Activated naive CD8-positive, alpha-beta T cell treated with anti-CD3 and anti-CD28 coated beads, Interleukin-2, amount 10 ng/mL, durations not matched to agents 7 days and 5 days (primary cell): ENCODE measurements at regions not wholly inside any gene's neighbourhood (a gene's known extent, or its start where the extent isn't known, plus 50 kb on each side); places are given as distances from the start of the nearest gene placed in this dataset.
"Not testable (repeated sequence)": the region's sequence is repeated elsewhere in the genome, so short reads cannot be mapped to it uniquely, and the experiment has no call there.

Experiments
- ATAC-seq: fragments of 150-1000 bp; cut with Tn5 transposase; one replicate; pipeline ENCODE4 v1.10.0; 2021; ENCODE audit warnings: low read depth, moderate library complexity
- POLR2A ChIA-PET: fragments of 350-600 bp; sonication (Branson Sonifier 250); formaldehyde crosslinking; loops from one replicate; lab custom pipeline; 2021; ENCODE audit warnings: antibody characterized with exemption; lab: Charles Lee
- DNase-seq: peaks from one replicate; pipeline ENCODE4 v3.0.0; 2021
- H3K27ac Mint-ChIP-seq: one replicate; pipeline ENCODE4 v1.8.0; 2022; ENCODE audit warnings: mild to moderate bottlenecking, mixed read lengths
- H3K27me3 Mint-ChIP-seq: one replicate; pipeline ENCODE4 v1.8.0; 2022; ENCODE audit warnings: mild to moderate bottlenecking, moderate library complexity, mixed read lengths
- H3K36me3 Mint-ChIP-seq: one replicate; pipeline ENCODE4 v1.8.0; 2021; ENCODE audit warnings: mild to moderate bottlenecking, mixed read lengths
- H3K4me1 Mint-ChIP-seq: one replicate; pipeline ENCODE4 v1.8.0; 2021; ENCODE audit warnings: mixed read lengths
- H3K4me3 Mint-ChIP-seq: one replicate; pipeline ENCODE4 v1.8.0; 2022; ENCODE audit warnings: mild to moderate bottlenecking, moderate library complexity, mixed read lengths
- H3K9me3 Mint-ChIP-seq: one replicate; pipeline ENCODE4 v1.8.0; 2021; ENCODE audit warnings: mixed read lengths

DNA sequence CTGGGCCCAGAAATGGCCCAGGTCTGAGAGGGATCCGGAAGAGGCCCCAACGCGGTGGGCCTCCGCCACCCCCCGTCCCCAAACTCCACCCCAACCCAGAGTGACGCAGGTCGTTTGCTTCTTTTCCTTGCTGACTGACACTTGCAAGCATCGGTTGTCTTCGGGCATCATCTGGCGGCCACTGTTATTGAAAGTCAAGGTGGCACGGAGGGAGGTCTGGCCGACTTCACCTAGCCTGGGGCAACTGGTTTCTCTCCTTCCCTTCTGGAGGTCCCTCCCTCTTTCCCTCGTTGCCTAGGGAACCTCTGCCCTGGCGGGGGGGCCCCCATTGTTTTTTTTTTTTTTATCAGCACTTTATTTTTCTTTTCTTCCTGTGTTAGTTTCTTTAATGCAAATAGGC lies 241.8 kb downstream of the ALG10 start:
- no peaks in the 10 kb centered on the region for H3K27me3 Mint-ChIP-seq
- no peak overlapping the region for H3K27ac Mint-ChIP-seq
- POLR2A ChIA-PET = no interaction called here
- DNase-seq (no peak), ATAC-seq (no peak)
- no peaks in the 10 kb centered on the region for H3K36me3 Mint-ChIP-seq
- peaks cover 15% of the 10 kb centered on the region for H3K9me3 Mint-ChIP-seq
- no peak overlapping the region for H3K4me3 Mint-ChIP-seq
- no peaks in the 10 kb centered on the region for H3K4me1 Mint-ChIP-seq

DNA sequence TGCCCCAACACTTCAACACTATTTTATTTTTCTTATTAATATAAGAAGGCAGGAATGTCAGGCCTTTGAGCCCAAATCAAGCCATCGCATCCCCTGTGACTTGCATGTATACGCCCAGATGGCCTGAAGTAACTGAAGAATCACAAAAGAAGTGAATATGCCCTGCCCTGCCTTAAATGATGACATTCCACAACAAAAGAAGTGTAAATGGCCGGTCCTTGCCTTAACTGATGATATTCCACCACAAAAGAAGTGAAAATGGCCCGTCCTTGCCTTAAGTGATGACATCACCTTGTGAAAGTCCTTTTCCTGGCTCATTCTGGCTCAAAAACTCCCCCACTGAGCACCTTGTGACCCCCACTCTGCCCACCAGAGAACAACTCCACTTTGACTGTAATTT lies 251.4 kb downstream of the ALG10 start:
- H3K27me3 Mint-ChIP-seq, H3K9me3 Mint-ChIP-seq, DNase-seq, ATAC-seq, H3K36me3 Mint-ChIP-seq, H3K4me3 Mint-ChIP-seq, POLR2A ChIA-PET, H3K27ac Mint-ChIP-seq, H3K4me1 Mint-ChIP-seq: not testable (repeated sequence)

DNA sequence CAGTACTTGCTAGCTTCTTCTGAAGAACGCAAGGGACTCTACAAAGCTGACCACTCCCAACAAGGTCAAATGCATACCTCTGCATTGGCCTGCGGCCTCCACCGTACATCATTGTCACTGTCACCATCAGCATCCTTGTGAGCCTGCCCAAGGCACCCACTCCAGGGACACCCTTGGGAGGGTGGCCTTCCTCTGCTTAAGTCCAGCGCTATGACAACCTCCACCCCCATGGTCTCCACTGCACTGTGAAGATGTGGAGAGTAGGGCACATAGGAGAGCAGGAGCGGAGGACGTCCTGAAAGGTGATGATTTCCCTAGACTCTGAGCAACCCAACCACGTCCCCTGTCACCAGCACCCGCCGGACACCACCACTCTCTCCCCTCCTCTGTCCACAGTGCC lies 252.8 kb downstream of the ALG10 start:
- no peaks in the 10 kb centered on the region for H3K36me3 Mint-ChIP-seq
- H3K27ac Mint-ChIP-seq = no peak overlapping the region
- peaks cover 8% of the 10 kb centered on the region for H3K9me3 Mint-ChIP-seq
- no peak for DNase-seq
- no peaks in the 10 kb centered on the region for H3K4me1 Mint-ChIP-seq
- no peak overlapping the region for H3K4me3 Mint-ChIP-seq
- no peaks in the 10 kb centered on the region for H3K27me3 Mint-ChIP-seq
- ATAC-seq = no peak
- POLR2A ChIA-PET = no interaction called here

DNA sequence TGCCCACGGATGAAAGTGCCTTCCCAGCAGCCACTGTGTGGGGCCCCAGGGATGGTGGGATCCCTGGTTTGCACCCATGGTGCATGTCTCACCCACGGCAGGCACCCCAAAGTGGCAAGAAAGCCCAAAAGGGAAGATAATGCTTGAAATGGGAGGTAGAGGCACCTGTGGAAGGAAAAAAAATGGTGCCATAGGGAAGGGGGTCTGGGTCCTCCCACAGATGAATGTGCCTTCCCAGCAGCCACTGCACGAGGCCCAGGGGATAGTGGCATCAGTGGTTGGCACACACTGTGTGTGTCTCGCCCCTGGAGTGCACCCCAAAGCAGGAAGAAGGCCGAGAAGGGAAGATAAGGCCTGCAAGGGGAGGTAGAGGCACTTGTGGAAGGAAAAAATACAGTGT lies 264.2 kb downstream of the ALG10 start:
- H3K4me1 Mint-ChIP-seq = no peaks in the 10 kb centered on the region
- ATAC-seq (no peak), DNase-seq (no peak)
- H3K9me3 Mint-ChIP-seq = peaks cover 11% of the 10 kb centered on the region
- POLR2A ChIA-PET = no interaction called here
- H3K36me3 Mint-ChIP-seq = no peaks in the 10 kb centered on the region
- H3K27ac Mint-ChIP-seq = no peak overlapping the region
- no peaks in the 10 kb centered on the region for H3K27me3 Mint-ChIP-seq
- no peak overlapping the region for H3K4me3 Mint-ChIP-seq

DNA sequence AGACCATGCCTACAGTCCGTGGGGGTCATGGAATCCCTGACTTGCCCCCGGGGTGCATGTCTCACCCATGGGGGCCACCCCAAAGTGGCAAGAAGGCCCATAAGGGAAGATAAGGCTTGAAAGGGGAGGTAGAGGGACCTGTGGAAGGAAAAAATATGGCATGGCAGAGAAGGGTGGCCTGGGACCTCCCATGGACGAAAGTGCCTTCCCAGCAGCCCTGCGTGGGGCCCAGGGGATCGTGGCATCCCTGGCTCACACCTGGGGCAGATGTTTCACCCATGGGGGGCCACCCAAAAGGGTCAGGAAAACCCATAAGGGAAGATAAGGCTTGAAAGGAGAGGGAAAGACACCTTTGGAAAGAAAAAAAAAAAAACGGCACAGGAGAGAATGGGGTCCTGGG lies 264.6 kb downstream of the ALG10 start:
- H3K9me3 Mint-ChIP-seq = peaks cover 11% of the 10 kb centered on the region
- no peaks in the 10 kb centered on the region for H3K36me3 Mint-ChIP-seq
- no peak overlapping the region for H3K4me3 Mint-ChIP-seq
- ATAC-seq (no peak), DNase-seq (no peak)
- H3K4me1 Mint-ChIP-seq = no peaks in the 10 kb centered on the region
- no peak overlapping the region for H3K27ac Mint-ChIP-seq
- no peaks in the 10 kb centered on the region for H3K27me3 Mint-ChIP-seq
- POLR2A ChIA-PET = no interaction called here

DNA sequence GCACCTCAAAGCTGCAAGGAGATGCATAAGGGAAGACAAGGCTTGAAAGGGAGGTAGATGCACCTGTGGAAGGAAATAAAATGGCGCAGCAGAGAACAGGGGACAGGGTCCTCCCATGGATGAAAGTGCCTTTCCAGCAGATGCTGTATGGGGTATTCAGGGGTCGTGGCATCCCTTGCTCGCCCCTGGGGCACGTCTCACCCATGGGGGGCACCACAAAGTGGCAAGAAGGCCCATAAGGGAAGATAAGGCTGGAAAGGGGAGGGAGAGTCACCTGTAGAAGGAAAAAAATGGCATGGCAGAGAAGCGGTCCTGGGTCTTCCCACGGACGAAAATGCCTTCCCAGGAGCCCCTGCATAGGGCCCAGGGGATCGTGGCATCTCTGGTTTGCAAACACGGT lies 265.1 kb downstream of the ALG10 start:
- H3K27me3 Mint-ChIP-seq = no peaks in the 10 kb centered on the region
- ATAC-seq (no peak), DNase-seq (no peak)
- peaks cover 11% of the 10 kb centered on the region for H3K9me3 Mint-ChIP-seq
- H3K27ac Mint-ChIP-seq = no peak overlapping the region
- no peaks in the 10 kb centered on the region for H3K4me1 Mint-ChIP-seq
- POLR2A ChIA-PET = no interaction called here
- H3K36me3 Mint-ChIP-seq = no peaks in the 10 kb centered on the region
- no peak overlapping the region for H3K4me3 Mint-ChIP-seq

DNA sequence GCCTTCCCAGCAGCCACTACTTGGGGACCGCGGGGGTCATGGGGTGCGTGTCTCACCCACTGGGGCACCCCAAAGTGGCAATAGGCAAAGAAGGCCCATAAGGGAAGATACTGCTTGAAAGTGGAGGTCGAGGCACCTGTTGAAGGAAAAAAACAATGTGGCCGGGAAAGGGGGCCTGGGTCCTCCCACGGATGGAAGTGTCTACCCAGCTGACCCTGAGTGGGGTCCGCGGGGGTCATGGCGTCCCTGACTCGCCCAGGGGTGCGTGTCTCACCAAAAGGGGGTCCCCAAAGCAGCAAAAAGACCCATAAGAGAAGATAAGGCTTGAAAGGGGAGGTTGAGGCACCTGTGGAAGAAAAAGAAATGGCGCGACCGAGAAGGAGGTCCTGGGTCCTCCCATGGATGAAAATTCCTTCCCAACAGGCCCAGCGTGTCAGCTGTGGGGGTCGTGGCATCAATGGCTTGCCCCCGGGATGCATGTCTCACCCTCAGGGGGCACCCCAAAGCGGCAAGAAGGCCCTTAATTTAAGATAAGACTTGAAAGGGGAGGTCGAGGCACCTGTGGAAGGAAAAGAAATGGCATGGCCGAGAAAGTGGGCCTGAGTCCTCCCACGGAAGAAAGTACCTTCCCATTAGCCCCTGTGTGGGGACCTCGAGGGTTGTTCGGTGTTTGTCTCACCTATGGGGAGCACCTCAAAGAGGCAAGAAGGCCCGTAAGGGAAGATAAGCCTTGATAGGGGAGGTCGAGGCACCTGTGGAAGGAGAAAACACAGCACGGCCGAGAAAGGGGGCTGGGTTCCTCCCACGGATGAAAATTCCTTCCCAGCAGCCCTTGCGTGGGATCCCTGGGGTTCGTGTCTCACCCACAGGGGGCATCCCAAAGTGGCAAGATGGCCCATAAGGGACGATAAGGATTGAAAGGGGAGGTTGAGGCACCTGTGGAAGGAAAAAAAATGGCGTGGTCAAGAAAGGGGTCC lies 266.0 kb downstream of the ALG10 start:
- Mint-ChIP-seq H3K27me3 (no peaks in the 10 kb centered on the region), H3K36me3 (no peaks in the 10 kb centered on the region), H3K4me3 (no peak overlapping the region), H3K9me3 (peaks cover 14% of the 10 kb centered on the region), H3K4me1 (no peaks in the 10 kb centered on the region), H3K27ac (no peak overlapping the region)
- POLR2A ChIA-PET = no interaction called here
- ATAC-seq (no peak), DNase-seq (no peak)

DNA sequence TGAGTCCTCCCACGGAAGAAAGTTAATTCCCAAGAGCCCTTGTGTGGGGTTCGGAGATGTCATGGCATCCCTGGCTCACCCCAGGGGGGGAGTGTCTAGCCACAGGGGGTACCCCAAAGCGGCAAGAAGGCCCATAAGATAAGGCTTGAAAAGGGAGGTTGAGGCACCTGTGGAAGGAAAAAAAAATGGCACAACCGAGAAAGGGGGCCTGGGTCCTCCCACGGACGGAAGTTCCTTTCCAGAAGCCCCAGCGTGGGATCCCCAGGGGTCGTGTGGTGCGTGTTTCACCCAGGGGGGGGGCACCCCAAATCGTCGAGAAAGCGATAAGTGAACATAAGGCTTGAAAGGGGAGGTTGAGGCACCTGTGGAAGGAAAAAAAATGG lies 266.7 kb downstream of the ALG10 start:
- H3K9me3 Mint-ChIP-seq = peaks cover 14% of the 10 kb centered on the region
- H3K27me3 Mint-ChIP-seq = no peaks in the 10 kb centered on the region
- no peak overlapping the region for H3K4me3 Mint-ChIP-seq
- no peaks in the 10 kb centered on the region for H3K36me3 Mint-ChIP-seq
- no peaks in the 10 kb centered on the region for H3K4me1 Mint-ChIP-seq
- no peak for ATAC-seq
- H3K27ac Mint-ChIP-seq = no peak overlapping the region
- no peak for DNase-seq
- POLR2A ChIA-PET = no interaction called here

DNA sequence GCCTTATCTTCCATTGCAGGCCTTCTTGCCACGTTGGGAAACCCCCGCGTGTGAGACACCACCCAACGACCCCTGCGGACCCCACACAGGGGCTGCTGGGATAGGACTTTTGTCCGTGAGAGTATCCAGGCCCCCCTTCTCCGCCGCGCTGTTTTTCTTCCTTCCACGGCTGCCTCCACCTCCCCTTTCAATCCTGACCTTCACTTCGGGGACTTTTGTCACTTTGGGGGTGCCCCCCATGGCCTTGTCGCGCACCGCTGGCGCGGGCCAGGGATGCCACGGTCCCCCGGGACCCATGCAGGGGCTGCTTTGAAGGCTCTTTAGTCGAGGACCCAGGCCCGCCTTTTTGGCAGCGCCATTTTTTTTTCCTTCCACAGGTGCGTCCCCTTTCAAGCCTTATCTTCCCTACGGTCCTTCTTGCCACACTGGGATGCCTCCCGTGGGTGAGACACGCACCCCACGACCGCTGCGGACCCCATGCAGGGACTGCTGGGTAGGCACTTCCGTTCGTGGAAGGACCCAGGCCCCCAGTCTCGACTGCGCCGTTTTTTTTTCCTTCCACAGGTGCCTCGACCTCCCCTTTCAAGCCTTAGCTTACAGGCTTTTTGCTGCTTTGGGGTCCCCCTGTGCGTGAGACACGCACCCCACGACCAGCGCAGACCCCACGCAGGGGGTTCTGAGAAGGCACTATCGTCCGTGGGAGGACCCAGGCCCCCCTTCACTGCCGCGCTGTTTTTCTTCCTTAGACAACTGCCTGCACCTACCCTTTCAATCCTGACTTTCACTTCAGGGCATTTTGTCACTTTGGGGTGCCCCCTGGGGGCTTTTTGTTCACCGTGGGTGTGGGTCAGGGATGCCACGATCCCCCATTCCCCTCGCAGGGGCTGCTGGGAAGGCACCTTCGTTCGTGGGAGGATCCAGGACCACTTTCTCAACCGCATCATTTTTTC lies 267.4 kb downstream of the ALG10 start:
- no peaks in the 10 kb centered on the region for H3K4me1 Mint-ChIP-seq

DNA sequence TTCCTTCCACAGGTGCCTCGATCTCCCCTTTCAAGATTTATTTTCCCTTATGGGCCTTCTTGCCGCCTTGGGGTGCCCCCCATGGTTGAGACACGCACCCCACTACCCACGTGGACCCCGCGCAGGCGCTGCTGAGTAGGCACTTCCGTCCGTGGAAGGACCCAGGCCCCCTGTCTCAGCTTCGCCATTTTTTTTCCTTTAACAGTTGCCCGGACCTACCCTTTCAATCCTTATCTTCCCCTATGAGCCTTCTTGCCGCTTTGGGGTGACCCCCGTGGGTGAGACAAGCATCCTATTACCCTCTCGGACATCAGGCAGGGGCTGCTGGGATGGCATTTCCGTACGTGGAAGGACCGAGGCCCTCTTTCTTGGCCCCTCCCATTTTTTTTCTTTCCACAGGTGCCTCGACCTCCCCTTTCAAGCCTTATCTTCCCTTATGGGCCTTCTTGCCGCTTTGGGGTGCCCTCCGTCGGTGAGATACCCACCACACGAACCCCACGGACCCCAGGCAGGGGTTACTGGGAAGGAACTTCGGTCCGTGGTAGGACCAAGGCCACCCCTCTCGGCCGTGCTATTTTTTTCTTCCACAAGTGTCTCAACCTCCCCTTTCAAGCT lies 268.2 kb downstream of the ALG10 start:
- Mint-ChIP-seq H3K4me1 (no peaks in the 10 kb centered on the region), H3K9me3 (peaks cover 18% of the 10 kb centered on the region), H3K4me3 (no peak overlapping the region), H3K27me3 (no peaks in the 10 kb centered on the region), H3K36me3 (no peaks in the 10 kb centered on the region), H3K27ac (no peak overlapping the region)
- DNase-seq (peak; percentile 10), ATAC-seq (no peak)
- POLR2A ChIA-PET = no interaction called here

More for the DNA sequence above, 267.4 kb downstream of the ALG10 start:
- no peak overlapping the region for H3K27ac Mint-ChIP-seq
- H3K27me3 Mint-ChIP-seq = no peaks in the 10 kb centered on the region
- peak; percentile 12 for DNase-seq
- H3K36me3 Mint-ChIP-seq = no peaks in the 10 kb centered on the region
- ATAC-seq = no peak
- POLR2A ChIA-PET = no interaction called here
- no peak overlapping the region for H3K4me3 Mint-ChIP-seq
- peaks cover 14% of the 10 kb centered on the region for H3K9me3 Mint-ChIP-seq

DNA sequence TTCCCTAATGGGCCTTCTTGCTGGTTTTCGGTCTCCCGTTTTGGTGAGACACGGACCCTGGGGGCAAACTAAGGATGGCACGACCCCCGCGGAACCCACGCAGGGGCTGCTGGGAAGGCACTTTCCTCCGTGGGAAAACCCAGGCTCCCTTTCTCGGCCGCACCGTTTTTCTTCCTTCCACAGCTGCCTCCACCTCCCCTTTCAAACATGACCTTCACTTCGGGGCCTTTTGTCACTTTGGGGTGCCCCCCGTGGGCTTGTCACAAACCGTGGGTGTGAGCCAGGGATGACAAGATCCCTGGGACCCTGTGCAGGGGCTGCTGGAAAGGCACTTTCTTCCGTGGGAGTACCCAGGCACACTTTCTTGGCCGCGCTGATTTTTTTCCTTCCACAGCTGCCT lies 268.7 kb downstream of the ALG10 start:
- Mint-ChIP-seq H3K4me1 (no peaks in the 10 kb centered on the region), H3K4me3 (no peak overlapping the region), H3K27me3 (no peaks in the 10 kb centered on the region), H3K27ac (no peak overlapping the region), H3K36me3 (no peaks in the 10 kb centered on the region), H3K9me3 (peaks cover 16% of the 10 kb centered on the region)
- POLR2A ChIA-PET = no interaction called here
- DNase-seq (no peak), ATAC-seq (no peak)

DNA sequence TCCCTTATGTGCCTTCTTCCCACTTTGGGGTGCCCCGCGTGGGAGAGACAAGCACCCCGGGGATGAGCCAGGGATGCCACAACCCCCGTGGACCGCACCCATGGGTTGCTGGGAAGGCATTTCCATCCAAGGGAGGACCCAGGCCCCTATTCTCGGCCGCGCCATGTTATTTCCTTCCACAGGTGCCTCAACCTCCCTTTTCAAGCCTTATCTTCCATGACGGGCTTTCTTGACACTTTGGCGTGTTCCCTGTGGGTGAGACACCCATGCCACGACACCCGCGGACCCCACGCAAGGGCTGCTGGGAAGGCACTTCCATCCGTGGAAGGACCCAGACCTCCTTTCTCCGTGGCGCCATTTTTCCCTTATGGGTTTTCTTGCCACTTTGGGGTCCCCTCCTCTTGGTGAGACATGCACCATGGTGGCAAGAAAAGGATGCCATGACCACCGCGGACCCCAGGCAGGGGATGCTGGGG lies 269.2 kb downstream of the ALG10 start:
- no peak overlapping the region for H3K27ac Mint-ChIP-seq
- H3K4me3 Mint-ChIP-seq = no peak overlapping the region
- no peaks in the 10 kb centered on the region for H3K27me3 Mint-ChIP-seq
- no peaks in the 10 kb centered on the region for H3K36me3 Mint-ChIP-seq
- ATAC-seq (no peak), DNase-seq (peak; percentile 8)
- H3K4me1 Mint-ChIP-seq = no peaks in the 10 kb centered on the region
- POLR2A ChIA-PET = no interaction called here
- H3K9me3 Mint-ChIP-seq = peaks cover 16% of the 10 kb centered on the region
